IPS-18a (cell line): ENCODE measurements at regions not wholly inside any gene's neighbourhood (a gene's known extent, or its start where the extent isn't known, plus 50 kb on each side); places are given as distances from the start of the nearest gene placed in this dataset.

Source experiments
- H3K27ac ChIP-seq: one replicate; pipeline ENCODE4 v1.5.1; 2013; ENCODE audit warnings: low read length
- H3K27me3 ChIP-seq: one replicate; pipeline ENCODE4 v1.6.1; 2013; ENCODE audit warnings: mild to moderate bottlenecking, low read length; ENCODE audit not compliant: control insufficient read depth, insufficient read depth
- H3K36me3 ChIP-seq: one replicate; pipeline ENCODE4 v1.6.1; 2013; ENCODE audit warnings: low read depth, low read length; ENCODE audit not compliant: control insufficient read depth
- H3K4me1 ChIP-seq: one replicate; pipeline ENCODE4 v1.6.1; 2013; ENCODE audit warnings: low read depth, low read length; ENCODE audit not compliant: control insufficient read depth
- H3K4me3 ChIP-seq: one replicate; pipeline ENCODE4 v1.5.1; 2013; ENCODE audit warnings: low read length
- H3K9ac ChIP-seq: one replicate; pipeline ENCODE4 v1.6.1; 2013; ENCODE audit warnings: mild to moderate bottlenecking, low read length, moderate library complexity
- H3K9me3 ChIP-seq: one replicate; pipeline ENCODE4 v1.6.1; 2013; ENCODE audit warnings: low read depth, low read length; ENCODE audit not compliant: control insufficient read depth

DNA sequence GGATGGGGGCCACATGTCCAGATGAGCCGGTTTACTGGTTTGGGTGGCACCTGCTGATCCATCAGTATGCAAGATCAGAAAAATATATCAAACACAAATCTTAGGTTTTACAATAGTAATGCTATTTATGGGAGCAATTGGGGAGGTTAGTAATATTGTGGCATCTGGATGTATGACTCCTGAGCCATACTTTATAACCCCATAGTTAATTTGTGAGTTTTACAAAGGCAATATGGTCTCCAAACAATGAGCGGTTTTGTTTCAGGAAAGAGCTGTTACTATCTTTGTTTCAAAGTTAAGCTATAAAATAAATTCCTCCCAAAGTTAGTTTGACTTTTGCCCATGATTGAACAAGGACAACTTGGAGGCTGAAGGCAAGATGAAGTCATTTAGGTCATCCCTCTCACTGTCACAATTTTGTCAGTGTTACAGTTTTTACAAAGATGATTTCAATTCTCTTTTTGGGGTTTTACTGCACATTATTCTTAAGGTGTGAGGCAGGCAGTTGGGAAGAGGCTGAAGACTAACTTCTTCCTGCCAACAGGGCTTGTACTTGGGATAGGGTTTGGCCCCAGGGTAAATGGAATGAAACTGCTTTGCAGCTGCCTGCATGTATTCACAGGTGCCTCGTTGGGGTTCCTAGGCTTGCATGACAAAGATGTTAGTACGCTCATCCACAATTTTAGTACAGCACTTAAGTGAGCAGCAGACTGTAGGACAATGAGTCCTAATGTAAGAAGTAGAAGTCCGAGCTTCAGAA is 296.6 kb upstream of the NDN start:
- Histone ChIP-seq H3K9ac (no peak overlapping the region), H3K36me3 (no peaks in the 10 kb centered on the region), H3K27ac (no peak overlapping the region), H3K4me1 (no peaks in the 10 kb centered on the region), H3K27me3 (no peaks in the 10 kb centered on the region), H3K9me3 (peaks cover 29% of the 10 kb centered on the region), H3K4me3 (no peak overlapping the region)

DNA sequence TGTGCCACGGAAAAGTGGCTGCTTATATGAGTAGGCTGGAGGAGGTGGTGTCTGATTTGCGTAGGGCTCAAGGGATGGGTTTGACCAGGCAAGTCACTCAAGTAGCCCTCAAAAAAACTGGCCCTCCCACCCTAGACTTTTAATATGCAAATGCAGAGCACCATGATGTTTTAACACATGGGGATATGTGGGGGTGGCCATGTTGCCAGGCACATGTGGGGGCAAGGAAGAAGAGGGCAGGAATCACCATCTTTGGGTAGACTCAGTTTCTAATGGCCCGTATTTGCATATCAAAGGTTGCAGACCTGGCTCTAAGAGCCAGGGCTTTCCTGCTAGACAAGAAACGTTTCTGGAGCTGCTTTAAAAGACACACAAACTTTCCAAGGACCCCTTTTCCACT is 307.2 kb upstream of the NDN start:
- no peak overlapping the region for H3K4me3 ChIP-seq
- H3K4me1 ChIP-seq, result no peaks in the 10 kb centered on the region
- peaks cover 22% of the 10 kb centered on the region for H3K9me3 ChIP-seq
- no peak overlapping the region for H3K27ac ChIP-seq
- no peaks in the 10 kb centered on the region for H3K27me3 ChIP-seq
- no peaks in the 10 kb centered on the region for H3K36me3 ChIP-seq
- H3K9ac ChIP-seq, result no peak overlapping the region

- Histone ChIP-seq H3K27me3 (no peaks in the 10 kb centered on the region), H3K36me3 (no peaks in the 10 kb centered on the region), H3K4me3 (no peak overlapping the region), H3K27ac (no peak overlapping the region), H3K9ac (no peak overlapping the region), H3K9me3 (peaks cover 19% of the 10 kb centered on the region), H3K4me1 (no peaks in the 10 kb centered on the region)
Measured at GRCh38 chr15:23998056-23998455, 311.0 kb upstream of the NDN start.

GRCh38 chr15:24008476-24008875 is 321.4 kb upstream of the NDN start:
- Histone ChIP-seq H3K4me3 (no peak overlapping the region), H3K9me3 (peaks cover 24% of the 10 kb centered on the region), H3K36me3 (no peaks in the 10 kb centered on the region), H3K27me3 (no peaks in the 10 kb centered on the region), H3K4me1 (no peaks in the 10 kb centered on the region), H3K27ac (no peak overlapping the region), H3K9ac (no peak overlapping the region)

GRCh38 chr15:24017470-24017869 is 330.4 kb upstream of the NDN start:
- Histone ChIP-seq H3K4me1 (no peaks in the 10 kb centered on the region), H3K27me3 (no peaks in the 10 kb centered on the region), H3K9me3 (peaks cover 5% of the 10 kb centered on the region), H3K9ac (no peak overlapping the region), H3K36me3 (no peaks in the 10 kb centered on the region), H3K27ac (no peak overlapping the region), H3K4me3 (no peak overlapping the region)

- Histone ChIP-seq H3K9ac (no peak overlapping the region), H3K27ac (no peak overlapping the region), H3K9me3 (peaks cover 49% of the 10 kb centered on the region), H3K36me3 (no peaks in the 10 kb centered on the region), H3K4me3 (no peak overlapping the region), H3K4me1 (no peaks in the 10 kb centered on the region), H3K27me3 (no peaks in the 10 kb centered on the region)
Measured at GRCh38 chr15:24039683-24040082, 352.6 kb upstream of the NDN start.

GRCh38 chr15:24054547-24055245 is 367.6 kb upstream of the NDN start:
- Histone ChIP-seq H3K4me3 (no peak overlapping the region), H3K4me1 (no peaks in the 10 kb centered on the region), H3K27ac (no peak overlapping the region), H3K27me3 (no peaks in the 10 kb centered on the region), H3K9ac (no peak overlapping the region), H3K36me3 (no peaks in the 10 kb centered on the region), H3K9me3 (peaks cover 36% of the 10 kb centered on the region)

- Histone ChIP-seq H3K36me3 (no peaks in the 10 kb centered on the region), H3K27ac (no peak overlapping the region), H3K9me3 (peaks cover 16% of the 10 kb centered on the region), H3K27me3 (no peaks in the 10 kb centered on the region), H3K4me1 (peaks cover 6% of the 10 kb centered on the region), H3K4me3 (no peak overlapping the region), H3K9ac (no peak overlapping the region)
Measured at GRCh38 chr15:24067733-24068501, 380.8 kb upstream of the NDN start.

- Histone ChIP-seq H3K27me3 (no peaks in the 10 kb centered on the region), H3K9ac (no peak overlapping the region), H3K36me3 (no peaks in the 10 kb centered on the region), H3K4me1 (no peaks in the 10 kb centered on the region), H3K9me3 (peaks cover 18% of the 10 kb centered on the region), H3K27ac (no peak overlapping the region), H3K4me3 (no peak overlapping the region)
Measured at GRCh38 chr15:24075420-24076089, 388.4 kb upstream of the NDN start.

DNA sequence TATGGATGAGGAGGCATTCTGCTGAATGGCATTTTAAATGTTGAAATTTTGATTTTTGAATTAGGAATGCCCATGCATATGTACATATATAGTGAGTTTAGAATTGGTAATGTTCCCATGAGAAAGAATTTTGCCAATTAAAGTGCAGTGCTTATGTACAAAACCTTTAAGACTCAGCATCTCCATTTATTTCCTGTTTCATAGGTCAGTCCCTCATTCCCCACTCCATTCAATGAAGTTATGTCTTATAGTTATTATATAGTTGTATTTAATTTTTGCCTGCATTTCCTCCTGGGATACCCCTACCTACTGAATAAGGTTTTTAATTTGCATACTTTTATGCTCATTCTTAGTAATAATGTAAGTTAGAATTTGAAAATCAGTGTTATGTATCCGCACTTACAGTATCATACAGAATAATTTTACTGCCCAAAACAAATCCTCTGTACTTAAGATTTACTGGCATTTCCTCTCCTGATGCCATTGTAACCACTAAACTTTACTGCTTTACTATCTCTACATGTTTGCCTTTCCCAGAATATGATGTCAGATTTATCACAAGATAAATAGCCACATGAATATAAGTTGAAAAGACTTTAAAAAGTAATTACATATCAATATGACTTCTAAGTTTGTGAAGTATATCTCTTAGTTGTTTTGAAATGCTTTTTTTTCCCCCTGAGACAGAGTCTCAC is 389.1 kb upstream of the NDN start:
- Histone ChIP-seq H3K9me3 (peaks cover 18% of the 10 kb centered on the region), H3K9ac (no peak overlapping the region), H3K4me3 (no peak overlapping the region), H3K4me1 (no peaks in the 10 kb centered on the region), H3K27ac (no peak overlapping the region), H3K27me3 (no peaks in the 10 kb centered on the region), H3K36me3 (no peaks in the 10 kb centered on the region)
